GM19452 (cell line): ENCODE measurements at regions not wholly inside any gene's neighbourhood (a gene's known extent, or its start where the extent isn't known, plus 50 kb on each side); places are given as distances from the start of the nearest gene placed in this dataset.
"Not testable (repeated sequence)": the region's sequence is repeated elsewhere in the genome, so short reads cannot be mapped to it uniquely, and the experiment has no call there.

Experiments used
- ATAC-seq: cut with Tn5 transposase; IDR thresholded peaks from one replicate; pipeline ENCODE4 v1.9.1; 2021; ENCODE audit not compliant: unreplicated experiment

- ATAC-seq, result no peak
Observed at GRCh38 chr2:11950896-11951295, 204.5 kb downstream of the LPIN1 start.

- ATAC-seq, result not testable (repeated sequence)
Observed at GRCh38 chr2:11951492-11951891, 205.1 kb downstream of the LPIN1 start.

GRCh38 chr2:11953258-11953657, 206.8 kb downstream of the LPIN1 start:
- no peak for ATAC-seq

GRCh38 chr2:11955314-11955713, 208.9 kb downstream of the LPIN1 start:
- ATAC-seq, result no peak

- ATAC-seq, result no peak
Observed at GRCh38 chr2:11955884-11956291, 209.5 kb downstream of the LPIN1 start.

GRCh38 chr2:11962707-11963328, 216.4 kb downstream of the LPIN1 start:
- ATAC-seq, result no peak

GRCh38 chr2:11963966-11964365, 217.5 kb downstream of the LPIN1 start:
- no peak for ATAC-seq

- no peak for ATAC-seq
Observed at GRCh38 chr2:11967946-11968465, 221.6 kb downstream of the LPIN1 start.

GRCh38 chr2:11968521-11968920, 222.1 kb downstream of the LPIN1 start:
- ATAC-seq, result no peak

GRCh38 chr2:11969774-11970173, 223.3 kb downstream of the LPIN1 start:
- ATAC-seq, result no peak

- no peak for ATAC-seq
Observed at GRCh38 chr2:11974573-11974972, 228.1 kb downstream of the LPIN1 start.

GRCh38 chr2:11975373-11975772, 228.9 kb downstream of the LPIN1 start:
- no peak for ATAC-seq

GRCh38 chr2:11976073-11976472, 229.6 kb downstream of the LPIN1 start:
- no peak for ATAC-seq

- ATAC-seq, result no peak
Observed at GRCh38 chr2:11977766-11978524, 231.5 kb downstream of the LPIN1 start.

- no peak for ATAC-seq
Observed at GRCh38 chr2:11980809-11981208, 234.4 kb downstream of the LPIN1 start.

GRCh38 chr2:11983401-11983800, 237.0 kb downstream of the LPIN1 start:
- no peak for ATAC-seq

GRCh38 chr2:11983870-11984269, 237.4 kb downstream of the LPIN1 start:
- no peak for ATAC-seq

- no peak for ATAC-seq
Observed at GRCh38 chr2:11984316-11985158, 238.1 kb downstream of the LPIN1 start.

GRCh38 chr2:11985817-11986566, 239.6 kb downstream of the LPIN1 start:
- ATAC-seq, result no peak

- no peak for ATAC-seq
Observed at GRCh38 chr2:11987151-11987550, 240.7 kb downstream of the LPIN1 start.
